IMR-90 (cell line): ENCODE measurements at regions not wholly inside any gene's neighbourhood (a gene's known extent, or its start where the extent isn't known, plus 50 kb on each side); places are given as distances from the start of the nearest gene placed in this dataset.

Source experiments
- ATAC-seq: fragments of 200-7000 bp; cut with Tn5 transposase; 2 replicates; pipeline ENCODE4 v1.9.1; 2020; ENCODE audit warnings: low read depth, mild to moderate bottlenecking, moderate library complexity
- BruUV-seq: library from RNA; stranded (reverse); fragments of 400-500 nt; replicated peaks from 2 replicates; lab custom pipeline; 2021; lab: Mats Ljungman, UMichigan
- CTCF ChIA-PET: fragments of 300-600 bp; formaldehyde crosslinking; extraction: SDS; loops from one replicate; lab custom pipeline; 2021; ENCODE audit warnings: antibody characterized with exemption; lab: Yijun Ruan, JAX
- POLR2A ChIA-PET: fragments of 300-600 bp; sonication (Branson Sonifier 250); formaldehyde crosslinking; loops from one replicate; lab custom pipeline; 2022; ENCODE audit warnings: antibody characterized with exemption; ENCODE audit not compliant: unreplicated experiment; lab: Charles Lee
- DNase-seq: peaks from one replicate; pipeline ENCODE4 v3.0.0; 2013
- H2AFZ ChIP-seq: replicated peaks from 2 replicates; pipeline ENCODE3; 2013; ENCODE audit warnings: low read length, mild to moderate bottlenecking; ENCODE audit not compliant: poor library complexity
- H2AK5ac ChIP-seq: 2 replicates; pipeline ENCODE4 v1.6.1; 2013; ENCODE audit warnings: low read depth, low read length, inconsistent platforms
- H2AK9ac ChIP-seq: replicated peaks from 2 replicates; pipeline ENCODE3; 2013; ENCODE audit warnings: mild to moderate bottlenecking, low read depth, low read length, moderate library complexity; ENCODE audit not compliant: poor library complexity
- H2BK120ac ChIP-seq: 2 replicates; pipeline ENCODE4 v1.6.1; 2013; ENCODE audit warnings: low read depth, low read length, inconsistent platforms
- H2BK15ac ChIP-seq: 3 replicates; pipeline ENCODE4 v1.6.1; 2013; ENCODE audit warnings: low read depth, low read length, inconsistent platforms
- H2BK20ac ChIP-seq: 2 replicates; pipeline ENCODE4 v1.6.1; 2013; ENCODE audit warnings: low read depth, mild to moderate bottlenecking, inconsistent platforms, low read length, moderate library complexity
- H2BK5ac ChIP-seq: 2 replicates; pipeline ENCODE4 v1.6.1; 2013; ENCODE audit warnings: mild to moderate bottlenecking, low read depth, low read length, inconsistent platforms; ENCODE audit not compliant: poor library complexity, severe bottlenecking
- H3K14ac ChIP-seq: replicated peaks from 2 replicates; pipeline ENCODE4 v1.6.1; 2013; ENCODE audit warnings: low read depth, low read length, inconsistent platforms
- H3K18ac ChIP-seq: 2 replicates; pipeline ENCODE4 v1.6.1; 2013; ENCODE audit warnings: low read depth, low read length, control low read depth
- H3K23ac ChIP-seq: 2 replicates; pipeline ENCODE4 v1.6.1; 2013; ENCODE audit warnings: low read depth, low read length, inconsistent platforms
- H3K27ac ChIP-seq: 2 replicates; pipeline ENCODE4 v1.5.1; 2013; ENCODE audit warnings: mild to moderate bottlenecking, control low read depth, low read length; ENCODE audit not compliant: insufficient read depth
- H3K27me3 ChIP-seq: 2 replicates; pipeline ENCODE4 v1.6.1; 2013; ENCODE audit warnings: low read length; ENCODE audit not compliant: control insufficient read depth, insufficient read depth
- H3K36me3 ChIP-seq: 2 replicates; pipeline ENCODE4 v1.6.1; 2013; ENCODE audit warnings: low read length, mixed read lengths; ENCODE audit not compliant: control insufficient read depth, insufficient read depth
- H3K4ac ChIP-seq: 2 replicates; pipeline ENCODE4 v1.6.1; 2013; ENCODE audit warnings: low read depth, low read length, inconsistent platforms
- H3K4me1 ChIP-seq: 2 replicates; pipeline ENCODE4 v1.6.1; 2013; ENCODE audit warnings: low read length, mixed read lengths; ENCODE audit not compliant: control insufficient read depth, insufficient read depth
- H3K4me2 ChIP-seq: 2 replicates; pipeline ENCODE4 v1.6.1; 2013; ENCODE audit warnings: low read depth, mild to moderate bottlenecking, control low read depth, low read length, moderate library complexity
- H3K4me3 ChIP-seq: 2 replicates; pipeline ENCODE4 v1.5.1; 2013; ENCODE audit warnings: low read depth, mild to moderate bottlenecking, control low read depth, low read length, moderate library complexity; ENCODE audit not compliant: insufficient read depth
- H3K56ac ChIP-seq: 2 replicates; pipeline ENCODE4 v1.6.1; 2013; ENCODE audit warnings: low read length, inconsistent platforms; ENCODE audit not compliant: insufficient read depth; ENCODE audit errors: extremely low read depth
- H3K79me1 ChIP-seq, 2 experiments: 2 replicates each; pipeline ENCODE4 v1.6.1; 2013; ENCODE audit warnings: low read length in 2 of 2, inconsistent platforms in 1 of 2, low read depth in 1 of 2
- H3K9ac ChIP-seq: 2 replicates; pipeline ENCODE4 v1.6.1; 2013; ENCODE audit warnings: low read depth, low read length, control low read depth
- H3K9me1 ChIP-seq: 2 replicates; pipeline ENCODE4 v1.6.1; 2013; ENCODE audit warnings: low read length, inconsistent platforms; ENCODE audit not compliant: insufficient read depth
- H3K9me3 ChIP-seq: 2 replicates; pipeline ENCODE4 v1.6.1; 2013; ENCODE audit warnings: low read length; ENCODE audit not compliant: control insufficient read depth, insufficient read depth
- H4K20me1 ChIP-seq: 2 replicates; pipeline ENCODE4 v1.6.1; 2013; ENCODE audit warnings: low read length, inconsistent platforms; ENCODE audit not compliant: insufficient read depth
- H4K5ac ChIP-seq: 2 replicates; pipeline ENCODE4 v1.6.1; 2013; ENCODE audit warnings: mild to moderate bottlenecking, low read depth, low read length, control low read depth
- H4K8ac ChIP-seq, 2 experiments: 2 replicates each; pipeline ENCODE4 v1.6.1; 2013; ENCODE audit warnings: low read depth in 2 of 2, low read length in 2 of 2, control low read depth in 1 of 2, inconsistent platforms in 1 of 2
- H4K91ac ChIP-seq: 2 replicates; pipeline ENCODE4 v1.6.1; 2013; ENCODE audit warnings: low read depth, low read length, inconsistent platforms; ENCODE audit not compliant: insufficient read depth
- BHLHE40 ChIP-seq: fragments of 150-350 bp; IDR thresholded peaks from 2 replicates; pipeline ENCODE4 v1.6.1; 2016; ENCODE audit warnings: mild to moderate bottlenecking, low read depth, low read length
- CEBPB ChIP-seq: IDR thresholded peaks from 2 replicates; pipeline ENCODE4 v1.6.1; 2012; ENCODE audit warnings: low read depth, low read length, improper control_type of control experiment
- CHD1 ChIP-seq: IDR thresholded peaks from 2 replicates; pipeline ENCODE4 v1.6.1; 2012; ENCODE audit warnings: low read depth, low read length, improper control_type of control experiment
- MAFK ChIP-seq: IDR thresholded peaks from 2 replicates; pipeline ENCODE4 v1.6.1; 2012; ENCODE audit warnings: low read depth, low read length, improper control_type of control experiment
- MAZ ChIP-seq: IDR thresholded peaks from 2 replicates; pipeline ENCODE4 v1.6.1; 2012; ENCODE audit warnings: low read depth, mild to moderate bottlenecking, low read length, improper control_type of control experiment, moderate library complexity, borderline replicate concordance
- POLR2A ChIP-seq: IDR thresholded peaks from 2 replicates; pipeline ENCODE4 v1.6.1; 2012; ENCODE audit warnings: mild to moderate bottlenecking, low read depth, low read length
- RAD21 ChIP-seq: IDR thresholded peaks from 2 replicates; pipeline ENCODE4 v1.6.1; 2012; ENCODE audit warnings: low read length, improper control_type of control experiment
- RCOR1 ChIP-seq: IDR thresholded peaks from 2 replicates; pipeline ENCODE4 v1.6.1; 2012; ENCODE audit warnings: mild to moderate bottlenecking, low read length, improper control_type of control experiment; ENCODE audit not compliant: insufficient replicate concordance
- RFX5 ChIP-seq: IDR thresholded peaks from 2 replicates; pipeline ENCODE4 v1.8.0; 2012; ENCODE audit warnings: low read depth, mild to moderate bottlenecking, low read length, moderate library complexity
- SMC3 ChIP-seq: fragments of 150-350 bp; IDR thresholded peaks from 2 replicates; pipeline ENCODE4 v1.6.1; 2016; ENCODE audit warnings: low read depth, mild to moderate bottlenecking, antibody characterized with exemption, low read length, moderate library complexity
- whole genome bisulfite sequencing, 2 experiments: methylation state at CpG; one replicate each; pipeline versions ENCODE4 v1.1.5 to v1.1.7; 2013; ENCODE audit warnings: missing lambda C conversion rate in 2 of 2; ENCODE audit not compliant: insufficient read length in 1 of 2; ENCODE audit errors: extremely low coverage in 2 of 2; 5-methylcytosine and 5-hydroxymethylcytosine counted together
- dilution Hi-C: fragments of 300-500 bp; cut with HindIII; formaldehyde crosslinking; loops from one replicate; pipeline ENCODE4 v1.14.3; 2018; ENCODE audit warnings: low sequenced_read_pairs; ENCODE audit not compliant: unreplicated experiment
- in situ Hi-C: fragments of 300-500 bp; cut with MboI; formaldehyde crosslinking; loops from 3 replicates; pipeline ENCODE4 v1.14.3; 2019; ENCODE audit warnings: low sequenced_read_pairs, inconsistent platforms, mixed read lengths
- intact Hi-C: fragments of 100-400 bp; cut with micrococcal nuclease; formaldehyde crosslinking; loops from 2 replicates; pipeline ENCODE4 v1.10.0; 2022
- TF ChIP-seq, protein P1 (sequence below): conservative IDR thresholded peaks from 2 replicates; pipeline ENCODE4 v1.5.1; 2012; ENCODE audit warnings: mild to moderate bottlenecking, low read depth, low read length, improper control_type of control experiment

DNA sequence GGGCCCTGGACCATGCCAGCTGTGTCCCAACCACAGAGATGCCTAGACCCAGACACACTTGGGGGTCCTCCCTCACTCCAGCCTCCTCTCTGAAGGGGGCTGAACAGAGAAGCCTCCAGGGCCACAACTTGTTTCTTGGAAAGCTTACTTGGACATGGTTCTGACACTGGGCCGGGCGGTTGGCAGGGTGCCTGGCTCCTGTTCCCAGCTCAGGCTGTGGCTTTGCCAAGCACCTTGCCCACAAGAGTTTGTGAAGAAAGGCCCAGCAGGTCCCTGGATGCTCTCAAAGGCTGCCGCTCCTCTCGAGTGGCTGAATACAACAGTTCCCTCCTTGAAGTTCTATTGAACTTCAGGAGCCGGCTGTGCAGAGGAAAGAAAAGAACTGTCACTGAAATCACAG is 181.6 kb downstream of the PTPN20 start:
- no TSS peak for BruUV-seq
- no peak overlapping the region for H2BK20ac ChIP-seq
- H2BK5ac ChIP-seq = no peak overlapping the region
- CTCF ChIA-PET = no interaction called here
- H3K4me2 ChIP-seq = no peak overlapping the region
- no peak overlapping the region for H3K4me3 ChIP-seq
- POLR2A ChIA-PET = no interaction called here
- H4K5ac ChIP-seq = no peak overlapping the region
- H4K8ac ChIP-seq = no peak overlapping the region
- DNase-seq (no peak), ATAC-seq (no peak)
- H3K9me1 ChIP-seq = no peaks in the 10 kb centered on the region
- H3K4ac ChIP-seq = no peak overlapping the region
- no peak overlapping the region for H2BK15ac ChIP-seq
- H3K56ac ChIP-seq = no peak overlapping the region
- no peak overlapping the region for H3K14ac ChIP-seq
- H3K4me1 ChIP-seq = no peaks in the 10 kb centered on the region
- WGBS, 2 experiments = 76% methylated on average over 3 of the region's 5 CpGs; no CpG with 5 or more reads in 1 of the 2 experiments
- no peak overlapping the region for H2AK5ac ChIP-seq
- no peak overlapping the region for H3K9ac ChIP-seq
- TF ChIP-seq CHD1 (no peak), RFX5 (no peak), RCOR1 (no peak), CEBPB (no peak), MAZ (no peak), BHLHE40 (no peak), MAFK (no peak), SMC3 (no peak), RAD21 (no peak), POLR2A (no peak)
- TF ChIP-seq, protein P1, sequence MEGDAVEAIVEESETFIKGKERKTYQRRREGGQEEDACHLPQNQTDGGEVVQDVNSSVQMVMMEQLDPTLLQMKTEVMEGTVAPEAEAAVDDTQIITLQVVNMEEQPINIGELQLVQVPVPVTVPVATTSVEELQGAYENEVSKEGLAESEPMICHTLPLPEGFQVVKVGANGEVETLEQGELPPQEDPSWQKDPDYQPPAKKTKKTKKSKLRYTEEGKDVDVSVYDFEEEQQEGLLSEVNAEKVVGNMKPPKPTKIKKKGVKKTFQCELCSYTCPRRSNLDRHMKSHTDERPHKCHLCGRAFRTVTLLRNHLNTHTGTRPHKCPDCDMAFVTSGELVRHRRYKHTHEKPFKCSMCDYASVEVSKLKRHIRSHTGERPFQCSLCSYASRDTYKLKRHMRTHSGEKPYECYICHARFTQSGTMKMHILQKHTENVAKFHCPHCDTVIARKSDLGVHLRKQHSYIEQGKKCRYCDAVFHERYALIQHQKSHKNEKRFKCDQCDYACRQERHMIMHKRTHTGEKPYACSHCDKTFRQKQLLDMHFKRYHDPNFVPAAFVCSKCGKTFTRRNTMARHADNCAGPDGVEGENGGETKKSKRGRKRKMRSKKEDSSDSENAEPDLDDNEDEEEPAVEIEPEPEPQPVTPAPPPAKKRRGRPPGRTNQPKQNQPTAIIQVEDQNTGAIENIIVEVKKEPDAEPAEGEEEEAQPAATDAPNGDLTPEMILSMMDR = no peak
- H3K27ac ChIP-seq = no peak overlapping the region
- no peak overlapping the region for H4K91ac ChIP-seq
- no peaks in the 10 kb centered on the region for H3K36me3 ChIP-seq
- H3K27me3 ChIP-seq = peaks cover 10% of the 10 kb centered on the region
- H2BK120ac ChIP-seq = no peak overlapping the region
- in situ Hi-C loops (no loop called here), intact Hi-C loops (no loop called here), dilution Hi-C loops (no loop called here)
- no peaks in the 10 kb centered on the region for H3K79me1 ChIP-seq
- no peaks in the 10 kb centered on the region for H4K20me1 ChIP-seq
- no peak overlapping the region for H3K23ac ChIP-seq
- H3K18ac ChIP-seq = no peak overlapping the region
- H3K9me3 ChIP-seq = no peaks in the 10 kb centered on the region; the same call in 1 of the 2 replicates
- H2AK9ac ChIP-seq = no peak overlapping the region
- H2AFZ ChIP-seq = no peak overlapping the region
